Gastrocnemius medialis (tissue), 4 donors: ENCODE measurements at regions not wholly inside any gene's neighbourhood (a gene's known extent, or its start where the extent isn't known, plus 50 kb on each side); places are given as distances from the start of the nearest gene placed in this dataset.

Experiments used
- CTCF ChIP-seq, 5 experiments: fragments of 450-650 bp in 3 of 5; fragments of 200-600 bp in 2 of 5; sonication (generic) in 2 of 5; IDR thresholded peaks in 4 of 5; conservative IDR thresholded peaks in 1 of 5; 1 replicate in 4 of 5; 2 replicates in 1 of 5; pipeline ENCODE4 v1.5.1; 2016 to 2019; ENCODE audit warnings: antibody characterized with exemption in 5 of 5, mild to moderate bottlenecking in 3 of 5, moderate library complexity in 3 of 5
- POLR2A ChIP-seq, 2 donors: fragments of 450-650 bp; IDR thresholded peaks; one replicate each; pipeline ENCODE4 v1.6.1; 2017; ENCODE audit warnings: antibody characterized with exemption in 2 of 2, mild to moderate bottlenecking in 2 of 2, moderate library complexity in 2 of 2

- TF ChIP-seq CTCF (IDR thresholded peaks at IDR 0.05 in 4 of 5, conservative IDR thresholded peaks at IDR 0.05 in 1 of 5) (no peak), POLR2A (IDR thresholded peaks at IDR 0.05) (no peak)
These were observed 59.1 kb upstream of the PSME4 start for GRCh38 chr2:54029721-54030395.
